HCT116 (cell line): ENCODE measurements at regions not wholly inside any gene's neighbourhood (a gene's known extent, or its start where the extent isn't known, plus 50 kb on each side); places are given as distances from the start of the nearest gene placed in this dataset.

Source experiments
- ATAC-seq: fragments of 200-7000 bp; cut with Tn5 transposase; 2 replicates; pipeline ENCODE4 v1.9.1; 2020; ENCODE audit warnings: mild to moderate bottlenecking, moderate library complexity
- BruUV-seq: library from RNA; stranded (reverse); fragments of 400-500 nt; replicated peaks from 2 replicates; lab custom pipeline; 2021; lab: Mats Ljungman, UMichigan
- CTCF ChIA-PET: fragments of 300-600 bp; sonication (Branson Sonifier 250); formaldehyde crosslinking; loops from one replicate; lab custom pipeline; 2021; ENCODE audit warnings: antibody characterized with exemption; lab: Charles Lee
- POLR2A ChIA-PET: fragments of 300-600, 350-600 bp; sonication (Branson Sonifier 250); formaldehyde crosslinking; loops from one replicate; lab custom pipeline; 2021; ENCODE audit warnings: antibody characterized with exemption; lab: Charles Lee
- RAD21 ChIA-PET, 2 experiments: fragments of 300-600 bp; sonication (Branson Sonifier 250); formaldehyde crosslinking; loops; one replicate each; lab custom pipeline; 2023; ENCODE audit warnings: low total read pairs in 2 of 2; ENCODE audit not compliant: uncharacterized antibody in 2 of 2, unreplicated experiment in 2 of 2, low non-redundant PET in 1 of 2; lab: Charles Lee
- DNase-seq: peaks from one replicate; pipeline ENCODE4 v3.0.0-alpha.2; 2010; ENCODE audit warnings: low read depth, low spot score
- H2AFZ ChIP-seq: fragments of 200-600 bp; shearing (Covaris generic), sonication (generic); 2 replicates; pipeline ENCODE4 v1.6.1; 2017; ENCODE audit warnings: low read depth, mixed run types, mixed read lengths, antibody characterized with exemption, low read length; ENCODE audit not compliant: poor library complexity, severe bottlenecking
- H3K27ac ChIP-seq: 2 replicates; pipeline ENCODE4 v1.5.1; 2012; ENCODE audit warnings: low read depth, low read length
- H3K27me3 ChIP-seq: fragments of 200-600 bp; sonication (generic); 2 replicates; pipeline ENCODE4 v1.6.1; 2016; ENCODE audit warnings: mixed run types, low read length, mixed read lengths; ENCODE audit not compliant: insufficient read depth
- H3K36me3 ChIP-seq, 2 experiments: fragments of 200-500 bp in 1 of 2; fragments of 200-600 bp in 1 of 2; sonication (Bioruptor generic) in 1 of 2; sonication (generic) in 1 of 2; 2 replicates each; pipeline versions ENCODE4 v1.5.1 to v1.6.1; 2014 to 2016; ENCODE audit warnings: low read length in 2 of 2, inconsistent platforms in 1 of 2, mixed read lengths in 1 of 2, mixed run types in 1 of 2; ENCODE audit not compliant: insufficient read depth in 2 of 2, control insufficient read depth in 1 of 2
- H3K4me1 ChIP-seq, 2 experiments: fragments of 200-600 bp in 1 of 2; sonication (generic) in 1 of 2; 2 replicates each; pipeline versions ENCODE4 v1.5.1 to v1.6.1; 2012 to 2017; ENCODE audit warnings: low read length in 2 of 2, inconsistent platforms in 1 of 2, mild to moderate bottlenecking in 1 of 2, mixed read lengths in 1 of 2, mixed run types in 1 of 2, moderate library complexity in 1 of 2; ENCODE audit not compliant: insufficient read depth in 2 of 2, control insufficient read depth in 1 of 2
- H3K4me2 ChIP-seq: fragments of 200-600 bp; sonication (generic); 2 replicates; pipeline ENCODE4 v1.6.1; 2017; ENCODE audit warnings: mixed run types, low read length, mixed read lengths
- H3K4me3 ChIP-seq, 2 experiments: fragments of 200-600 bp in 1 of 2; sonication (generic) in 1 of 2; replicated peaks in 1 of 2; 2 replicates each; pipeline ENCODE4 v1.5.1; 2011 to 2016; ENCODE audit warnings: low read length in 2 of 2, control low read depth in 1 of 2, low read depth in 1 of 2, mild to moderate bottlenecking in 1 of 2, mixed read lengths in 1 of 2, mixed run types in 1 of 2
- H3K79me2 ChIP-seq: fragments of 200-600 bp; sonication (generic); 2 replicates; pipeline ENCODE4 v1.6.1; 2017; ENCODE audit warnings: mild to moderate bottlenecking, mixed run types, low read length, moderate library complexity, mixed read lengths; ENCODE audit not compliant: insufficient read depth
- H3K9ac ChIP-seq: fragments of 200-600 bp; sonication (generic); 2 replicates; pipeline ENCODE4 v1.6.1; 2016; ENCODE audit warnings: low read length, mixed read lengths
- H3K9me2 ChIP-seq: fragments of 200-600 bp; sonication (generic), shearing (Covaris generic); 2 replicates; pipeline ENCODE4 v1.6.1; 2017; ENCODE audit warnings: mixed run types, mild to moderate bottlenecking, moderate library complexity; ENCODE audit not compliant: insufficient read depth
- H3K9me3 ChIP-seq, 2 experiments: fragments of 200-500 bp in 1 of 2; fragments of 200-600 bp in 1 of 2; sonication (Bioruptor generic) in 1 of 2; sonication (generic) in 1 of 2; 2 replicates each; pipeline ENCODE4 v1.6.1; 2014 to 2017; ENCODE audit warnings: low read length in 2 of 2, mixed read lengths in 2 of 2, inconsistent platforms in 1 of 2, low read depth in 1 of 2, mild to moderate bottlenecking in 1 of 2, mixed run types in 1 of 2, moderate library complexity in 1 of 2; ENCODE audit not compliant: control insufficient read depth in 1 of 2, insufficient read depth in 1 of 2
- H4K20me1 ChIP-seq: fragments of 200-600 bp; sonication (generic), shearing (Covaris generic); 2 replicates; pipeline ENCODE4 v1.6.1; 2017; ENCODE audit warnings: mixed run types, mild to moderate bottlenecking, moderate library complexity; ENCODE audit not compliant: insufficient read depth
- ATF3 ChIP-seq: IDR thresholded peaks from 2 replicates; pipeline ENCODE4 v1.6.1; 2012
- CBX3 ChIP-seq: IDR thresholded peaks from 2 replicates; pipeline ENCODE4 v1.6.1; 2012; ENCODE audit warnings: low read depth
- CTCF ChIP-seq, 3 experiments: fragments of 200-600 bp in 1 of 3; sonication (generic) in 1 of 3; IDR thresholded peaks in 2 of 3; conservative IDR thresholded peaks in 1 of 3; 2 replicates each; pipeline ENCODE4 v1.5.1; 2012 to 2017; ENCODE audit warnings: low read depth in 2 of 3, low read length in 2 of 3, antibody characterized with exemption in 1 of 3, borderline replicate concordance in 1 of 3, control low read depth in 1 of 3, mild to moderate bottlenecking in 1 of 3, mixed read lengths in 1 of 3, mixed run types in 1 of 3, moderate library complexity in 1 of 3; ENCODE audit not compliant: insufficient read depth in 1 of 3
- EGR1 ChIP-seq: IDR thresholded peaks from 2 replicates; pipeline ENCODE4 v1.6.1; 2012; ENCODE audit warnings: low read depth
- ELF1 ChIP-seq: IDR thresholded peaks from 2 replicates; pipeline ENCODE4 v1.6.1; 2012; ENCODE audit warnings: low read depth, borderline replicate concordance
- EZH2 ChIP-seq: fragments of 200-600 bp; sonication (generic); IDR thresholded peaks from 2 replicates; pipeline ENCODE4 v1.6.1; 2017; ENCODE audit warnings: antibody characterized with exemption, mixed run types
- EZH2phosphoT487 ChIP-seq: fragments of 200-600 bp; IDR thresholded peaks from 2 replicates; pipeline ENCODE4 v1.6.1; 2018; ENCODE audit warnings: antibody characterized with exemption, borderline replicate concordance
- JUND ChIP-seq: IDR thresholded peaks from 2 replicates; pipeline ENCODE4 v1.6.1; 2012
- MAX ChIP-seq: IDR thresholded peaks from 2 replicates; pipeline ENCODE4 v1.6.1; 2012
- POLR2A ChIP-seq: IDR thresholded peaks from 2 replicates; pipeline ENCODE4 v1.7.0; 2011; ENCODE audit warnings: borderline replicate concordance; ENCODE audit not compliant: insufficient read depth, insufficient read length; ENCODE audit errors: extremely low read depth
- POLR2AphosphoS5 ChIP-seq: IDR thresholded peaks from 2 replicates; pipeline ENCODE4 v1.6.1; 2011; ENCODE audit warnings: mild to moderate bottlenecking, low read depth, low read length, moderate library complexity
- RAD21 ChIP-seq: IDR thresholded peaks from 2 replicates; pipeline ENCODE4 v1.6.1; 2012; ENCODE audit warnings: low read depth, mild to moderate bottlenecking
- REST ChIP-seq: IDR thresholded peaks from 2 replicates; pipeline ENCODE4 v1.6.1; 2012; ENCODE audit warnings: low read depth
- SP1 ChIP-seq: IDR thresholded peaks from 2 replicates; pipeline ENCODE4 v1.6.1; 2012; ENCODE audit warnings: low read depth
- SRF ChIP-seq: IDR thresholded peaks from 2 replicates; pipeline ENCODE4 v1.6.1; 2012; ENCODE audit warnings: low read depth
- TCF7L2 ChIP-seq: IDR thresholded peaks from 2 replicates; pipeline ENCODE4 v1.7.0; 2011; ENCODE audit warnings: borderline replicate concordance, inconsistent platforms; ENCODE audit not compliant: insufficient read depth, insufficient read length; ENCODE audit errors: extremely low read depth
- YY1 ChIP-seq: IDR thresholded peaks from 2 replicates; pipeline ENCODE4 v1.6.1; 2011; ENCODE audit warnings: low read length, low read depth, moderate library complexity, mild to moderate bottlenecking; ENCODE audit not compliant: insufficient replicate concordance; ENCODE audit errors: extremely low read depth
- ZFX ChIP-seq: fragments of 450-650 bp; IDR thresholded peaks from 2 replicates; pipeline ENCODE4 v1.6.1; 2017
- intact Hi-C: fragments of 100-400 bp; cut with micrococcal nuclease; formaldehyde crosslinking; loops from 2 replicates; pipeline ENCODE4 v1.10.0; 2022

GRCh38 chr5:97544240-97544639, 361.2 kb upstream of the RIOK2 start:
- Histone ChIP-seq H3K9ac (no peak overlapping the region), H3K36me3 (no peaks in the 10 kb centered on the region), H3K9me3 (no peaks in the 10 kb centered on the region), H3K27ac (no peak overlapping the region), H4K20me1 (no peaks in the 10 kb centered on the region), H2AFZ (no peak overlapping the region), H3K9me2 (no peaks in the 10 kb centered on the region), H3K4me1 (no peaks in the 10 kb centered on the region), H3K4me3 (no peak overlapping the region), H3K79me2 (no peaks in the 10 kb centered on the region), H3K4me2 (no peak overlapping the region), H3K27me3 (no peaks in the 10 kb centered on the region)
- intact Hi-C loops = no loop called here
- ChIA-PET RAD21 (no interaction called here), POLR2A (no interaction called here), CTCF (no interaction called here)
- TF ChIP-seq EZH2phosphoT487 (no peak), RAD21 (no peak), ATF3 (no peak), SP1 (no peak), SRF (no peak), MAX (no peak), EGR1 (no peak), TCF7L2 (no peak), CBX3 (no peak)
- DNase-seq = no peak
- no peak for ATAC-seq
- no TSS peak for BruUV-seq

- Histone ChIP-seq H3K4me2 (no peak overlapping the region), H3K27ac (no peak overlapping the region), H3K36me3 (no peaks in the 10 kb centered on the region), H3K27me3 (no peaks in the 10 kb centered on the region), H3K4me3 (no peak overlapping the region), H3K9ac (no peak overlapping the region), H2AFZ (no peak overlapping the region), H3K9me3 (no peaks in the 10 kb centered on the region), H3K9me2 (no peaks in the 10 kb centered on the region), H3K79me2 (no peaks in the 10 kb centered on the region), H4K20me1 (no peaks in the 10 kb centered on the region), H3K4me1 (no peaks in the 10 kb centered on the region)
- no peak for ATAC-seq
- intact Hi-C loops = no loop called here
- ChIA-PET CTCF (interaction anchor here (1.2 kb wide), 1 partner anchor 11 kb away, joined by 10 read pairs; no protein-coding TSS in a partner anchor), RAD21 (no interaction called here), POLR2A (no interaction called here)
- no TSS peak for BruUV-seq
- DNase-seq = no peak
- TF ChIP-seq SP1 (no peak), POLR2AphosphoS5 (no peak), POLR2A (no peak), ELF1 (no peak), REST (no peak), CTCF (IDR thresholded peaks at IDR 0.05 in 2 of 3, conservative IDR thresholded peaks at IDR 0.05 in 1 of 3; ENCODE audit: borderline replicate concordance in 1 of 3, insufficient read depth in 1 of 3, low read depth in 2 of 3, low read length in 2 of 3) (no peak), EZH2 (no peak), YY1 (no peak), RAD21 (no peak), ZFX (no peak), JUND (no peak)
These were observed 361.6 kb upstream of the RIOK2 start for GRCh38 chr5:97544678-97545077.
